ENCODE measurements at regions not wholly inside any gene's neighbourhood (a gene's known extent, or its start where the extent isn't known, plus 50 kb on each side); places are given as distances from the start of the nearest gene placed in this dataset.

GRCh38 chr6:163775313-163775712 lies 360.8 kb downstream of the QKI start:
- Histone ChIP-seq H3K23ac (ENCODE audit: insufficient read length, low read depth, low read length) (no peak overlapping the region), H3K9me3 (ENCODE audit: control insufficient read depth, low read depth, low read length) (no peaks in the 10 kb centered on the region), H3K79me1 (ENCODE audit: insufficient read depth, low read depth, low read length, poor library complexity, severe bottlenecking) (no peaks in the 10 kb centered on the region), H2BK120ac (ENCODE audit: low read depth, low read length, poor library complexity, severe bottlenecking) (no peak overlapping the region), H2AK5ac (ENCODE audit: insufficient read length, low read length) (no peak overlapping the region), H3K4me1 (ENCODE audit: insufficient read depth, low read length) (no peaks in the 10 kb centered on the region), H4K91ac (ENCODE audit: insufficient read length, low read depth, low read length) (no peak overlapping the region), H2AFZ (ENCODE audit: low read length) (no peak overlapping the region), H3K27me3 (ENCODE audit: insufficient read depth, low read length) (no peaks in the 10 kb centered on the region), H2BK20ac (ENCODE audit: low read depth, low read length, poor library complexity, severe bottlenecking) (no peak overlapping the region), H3T11ph (ENCODE audit: low read length) (no peak overlapping the region), H2BK15ac (ENCODE audit: low read depth, low read length) (no peak overlapping the region), H2BK12ac (ENCODE audit: insufficient read length, low read depth, low read length) (no peak overlapping the region), H3K14ac (ENCODE audit: insufficient read depth, low read length) (no peak overlapping the region), H4K8ac (replicated peaks; ENCODE audit: insufficient read length, low read depth, low read length) (no peak overlapping the region), H3K79me2 (ENCODE audit: insufficient read depth, low read length) (no peaks in the 10 kb centered on the region; the same call in 1 of the 2 replicates), H2BK5ac (ENCODE audit: insufficient read length, low read length) (no peak overlapping the region), H3K23me2 (ENCODE audit: insufficient read length, low read depth, low read length, poor library complexity, severe bottlenecking) (no peaks in the 10 kb centered on the region), H3K9ac (ENCODE audit: extremely low read depth, insufficient read length, low read length) (no peak overlapping the region), H3K18ac (ENCODE audit: insufficient read length, low read depth, low read length) (no peak overlapping the region), H3K4me2 (ENCODE audit: insufficient read depth, insufficient read length, low read length) (no peak overlapping the region), H4K5ac (ENCODE audit: insufficient read length, low read depth, low read length) (no peak overlapping the region), H3K56ac (ENCODE audit: insufficient read length, low read depth, low read length) (no peak overlapping the region), H4K20me1 (ENCODE audit: control insufficient read depth, insufficient read depth, insufficient read length) (no peaks in the 10 kb centered on the region), H3K4ac (ENCODE audit: low read depth, low read length) (no peak overlapping the region), H3K27ac (ENCODE audit: insufficient read length, low read depth, low read length) (no peak overlapping the region)
- DNase-seq = no peak
- H3K4me1 Mint-ChIP-seq = peaks cover 0 to 4% of the 10 kb centered on the region in 2 experiments; a peak in 2 of 4 replicates
- H3K27ac Mint-ChIP-seq = no peak overlapping the region
- no peak overlapping the region for H3K4me3 Mint-ChIP-seq
- H3K9me3 Mint-ChIP-seq = no peaks in the 10 kb centered on the region
- no peak for TF ChIP-seq CTCF (conservative IDR thresholded peaks at IDR 0.05)
- H3K36me3 Mint-ChIP-seq (ENCODE audit: insufficient read depth in 1 of 3, low read depth in 3 of 3) = no peaks in the 10 kb centered on the region
- WGBS (ENCODE audit: extremely low coverage, insufficient read length, low lambda C conversion rate) = no CpG with 5 or more reads among the region's 3 CpGs
- no peaks in the 10 kb centered on the region for H3K27me3 Mint-ChIP-seq (ENCODE audit: low read depth)

Data from H9 (cell line).